ENCODE measurements at regions not wholly inside any gene's neighbourhood (a gene's known extent, or its start where the extent isn't known, plus 50 kb on each side); places are given as distances from the start of the nearest gene placed in this dataset.
A peak's percentile ranks its signal among the peaks of the same experiment; 100 is the strongest.

DNA sequence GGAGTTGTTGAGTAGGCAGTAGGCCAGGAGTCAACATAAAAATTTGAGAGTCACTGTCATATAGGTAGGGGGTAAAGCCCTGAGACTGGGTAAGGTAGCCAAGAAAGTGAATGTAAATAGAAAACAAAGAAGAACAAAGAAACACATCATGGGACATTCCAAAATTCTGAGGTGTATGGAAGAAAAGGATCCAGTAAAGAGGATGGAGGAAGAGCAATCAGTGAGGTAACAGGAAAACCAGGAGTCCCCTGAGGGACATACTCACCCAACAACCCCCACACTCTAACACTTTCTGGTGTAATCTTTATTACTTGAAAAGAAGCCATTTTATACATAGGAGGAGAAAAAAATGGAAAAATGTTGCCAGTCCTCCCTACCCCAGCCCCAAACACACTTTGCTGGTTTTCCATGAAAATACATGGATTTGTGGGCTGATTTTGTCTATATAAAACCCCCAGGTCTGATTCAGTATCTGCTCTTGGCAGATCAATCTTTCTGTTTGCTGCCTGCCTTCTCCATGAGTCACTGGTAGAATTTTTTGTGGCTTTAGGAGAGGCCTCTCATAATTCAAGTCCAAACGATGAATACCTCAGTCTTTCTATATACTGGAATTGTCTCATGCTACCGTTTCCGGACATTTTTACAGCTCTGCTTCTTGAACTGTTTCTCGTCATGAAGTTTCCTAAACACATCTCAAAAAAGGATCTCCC, 271.4 kb upstream of the MAN1A1 start:
- H3K4me1 ChIP-seq = peaks cover 0 to 20% (median 15%) of the 10 kb centered on the region in 4 donors
- TF ChIP-seq EP300 (IDR thresholded peaks at IDR 0.05) = no peak
- TF ChIP-seq POLR2AphosphoS5 (IDR thresholded peaks at IDR 0.05) = peak in 2 of 4 donors; percentile 16 to 39
- H3K36me3 ChIP-seq = no peaks in the 10 kb centered on the region
- peak overlapping the region in 1 of 4 donors; percentile 20 for H3K27ac ChIP-seq
- DNase-seq = no peak
- H3K4me3 ChIP-seq = no peak overlapping the region
- WGBS, 2 donors = 78 to 88% methylated on average over 4 of the region's 4 CpGs
- intact Hi-C loops (cut with DNase I) = no loop called here
- H3K27me3 ChIP-seq = no peaks in the 10 kb centered on the region
- no peaks in the 10 kb centered on the region for H3K9me3 ChIP-seq

- no peaks in the 10 kb centered on the region for H3K9me3 ChIP-seq
- 68 to 75% methylated on average over 1 of the region's 1 CpG for WGBS, 2 donors
- H3K27ac ChIP-seq = no peak overlapping the region
- peaks cover 0 to 28% (median 15%) of the 10 kb centered on the region in 4 donors for H3K4me1 ChIP-seq
- intact Hi-C loops (cut with DNase I) = no loop called here
- TF ChIP-seq EP300 (IDR thresholded peaks at IDR 0.05) (no peak), POLR2A (IDR thresholded peaks at IDR 0.05) (no peak), CTCF (IDR thresholded peaks at IDR 0.05) (no peak), POLR2AphosphoS5 (IDR thresholded peaks at IDR 0.05) (no peak)
- no peak for DNase-seq
- no peaks in the 10 kb centered on the region for H3K36me3 ChIP-seq
- H3K4me3 ChIP-seq = no peak overlapping the region
- H3K27me3 ChIP-seq = no peaks in the 10 kb centered on the region
Measured at GRCh38 chr6:119614138-119614537, 264.6 kb upstream of the MAN1A1 start.

DNA sequence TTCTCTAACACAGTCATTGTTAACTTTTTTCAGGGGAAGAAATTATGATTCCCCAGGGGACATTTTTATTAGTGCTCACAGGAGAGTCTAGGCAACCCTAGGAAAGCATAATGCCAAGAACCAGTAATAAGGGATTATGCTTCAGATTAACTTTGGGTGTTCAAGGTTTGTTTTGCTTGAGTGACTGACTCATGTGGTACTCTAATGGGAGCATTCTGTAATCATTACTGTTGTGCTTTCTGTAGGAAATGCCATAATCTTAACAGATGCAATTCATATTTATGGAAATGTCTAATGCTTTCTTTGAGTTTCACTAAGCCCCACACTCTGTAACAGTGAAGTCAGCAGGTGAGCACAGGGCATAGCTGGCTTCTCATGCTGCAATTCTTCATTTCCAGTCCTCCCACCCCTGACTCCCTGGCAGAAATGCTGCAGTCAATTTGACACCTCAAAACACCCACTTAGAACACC, 263.4 kb upstream of the MAN1A1 start:
- no peaks in the 10 kb centered on the region for H3K27me3 ChIP-seq
- no peak overlapping the region for H3K4me3 ChIP-seq
- no peak overlapping the region for H3K27ac ChIP-seq
- intact Hi-C loops (cut with DNase I) = no loop called here
- no peak for DNase-seq
- H3K9me3 ChIP-seq = no peaks in the 10 kb centered on the region
- peaks cover 0 to 20% (median 8%) of the 10 kb centered on the region in 4 donors for H3K4me1 ChIP-seq
- TF ChIP-seq CTCF (IDR thresholded peaks at IDR 0.05) (no peak), POLR2A (IDR thresholded peaks at IDR 0.05) (no peak), POLR2AphosphoS5 (IDR thresholded peaks at IDR 0.05) (no peak), EP300 (IDR thresholded peaks at IDR 0.05) (no peak)
- H3K36me3 ChIP-seq = no peaks in the 10 kb centered on the region

DNA sequence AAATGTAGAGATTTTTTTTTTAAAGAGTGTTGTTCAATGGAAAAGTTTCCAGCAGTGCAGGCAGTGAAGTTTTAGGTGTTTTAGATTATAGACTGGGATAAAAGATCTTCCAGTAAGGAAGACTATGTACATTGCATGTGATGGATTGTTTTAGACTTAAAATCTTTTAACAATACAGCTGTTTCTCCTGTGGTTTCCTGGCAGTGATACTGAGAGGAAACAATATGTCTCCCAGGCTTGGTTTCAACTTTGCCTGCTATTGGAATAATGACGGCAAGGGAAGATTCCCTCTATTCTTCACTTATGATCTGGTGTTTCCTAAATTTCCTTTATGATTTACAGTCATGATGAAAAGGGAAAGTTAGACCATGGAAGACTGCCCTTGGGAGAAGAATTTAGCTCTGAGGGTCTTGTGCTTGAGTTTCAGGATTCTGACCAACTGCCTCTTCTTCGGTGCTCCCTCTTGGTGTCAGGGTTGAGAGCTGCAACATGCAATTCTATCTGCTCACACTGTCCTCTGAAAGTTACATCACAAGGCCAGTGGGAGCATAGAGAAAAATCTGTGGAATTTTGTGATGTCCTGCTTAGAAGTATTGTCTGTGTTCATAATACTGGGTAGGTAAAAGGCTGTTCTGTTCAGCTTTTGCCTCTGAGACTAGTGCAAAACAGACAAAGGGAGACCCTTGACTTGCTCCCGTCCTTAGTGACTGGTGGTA, 262.8 kb upstream of the MAN1A1 start:
- peaks cover 0 to 18% (median 8%) of the 10 kb centered on the region in 4 donors for H3K4me1 ChIP-seq
- TF ChIP-seq POLR2A (IDR thresholded peaks at IDR 0.05) (no peak), POLR2AphosphoS5 (IDR thresholded peaks at IDR 0.05) (no peak), CTCF (IDR thresholded peaks at IDR 0.05) (no peak), EP300 (IDR thresholded peaks at IDR 0.05) (no peak)
- intact Hi-C loops (cut with DNase I) = no loop called here
- H3K9me3 ChIP-seq = no peaks in the 10 kb centered on the region
- no peak overlapping the region for H3K4me3 ChIP-seq
- 62 to 64% methylated on average over 3 of the region's 3 CpGs for WGBS, 2 donors
- H3K27me3 ChIP-seq = no peaks in the 10 kb centered on the region
- no peaks in the 10 kb centered on the region for H3K36me3 ChIP-seq
- H3K27ac ChIP-seq = no peak overlapping the region
- DNase-seq = no peak

DNA sequence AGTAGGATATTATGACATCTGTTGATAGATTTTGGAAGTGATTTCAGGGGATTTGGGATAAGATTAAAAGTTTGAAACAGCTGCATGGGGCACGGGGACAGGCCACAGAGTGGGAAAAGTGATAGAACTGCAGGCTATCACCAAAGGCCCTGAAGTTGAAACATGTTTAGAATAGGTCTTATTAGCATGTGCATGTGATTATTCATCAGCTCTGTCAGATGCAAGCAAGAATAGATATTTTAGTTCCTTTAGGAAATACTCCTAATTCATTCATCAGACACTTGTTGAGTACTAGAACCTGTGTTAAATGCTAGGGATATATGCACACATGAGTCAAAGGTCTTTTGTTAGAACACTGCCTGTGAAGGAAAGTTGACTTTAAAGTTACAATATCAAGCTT, 261.2 kb upstream of the MAN1A1 start:
- 93 to 96% methylated on average over 1 of the region's 1 CpG for WGBS, 2 donors
- H3K36me3 ChIP-seq = no peaks in the 10 kb centered on the region
- TF ChIP-seq POLR2A (IDR thresholded peaks at IDR 0.05) = no peak
- TF ChIP-seq EP300 (IDR thresholded peaks at IDR 0.05) = no peak
- TF ChIP-seq CTCF (IDR thresholded peaks at IDR 0.05) = no peak
- TF ChIP-seq POLR2AphosphoS5 (IDR thresholded peaks at IDR 0.05) = no peak
- intact Hi-C loops (cut with DNase I) = no loop called here
- no peak for DNase-seq
- no peak overlapping the region for H3K27ac ChIP-seq
- peaks cover 0 to 18% (median 8%) of the 10 kb centered on the region in 4 donors for H3K4me1 ChIP-seq
- H3K9me3 ChIP-seq = no peaks in the 10 kb centered on the region
- no peaks in the 10 kb centered on the region for H3K27me3 ChIP-seq
- H3K4me3 ChIP-seq = no peak overlapping the region

Data from sigmoid colon (tissue), 6 donors.